ENCODE measurements at regions not wholly inside any gene's neighbourhood (a gene's known extent, or its start where the extent isn't known, plus 50 kb on each side); places are given as distances from the start of the nearest gene placed in this dataset.

GRCh38 chr4:65063601-65064000 is 606.7 kb downstream of the EPHA5 start:
- no peak for TF ChIP-seq CTCF (IDR thresholded peaks at IDR 0.05)
- no peak for TF ChIP-seq POLR2A (IDR thresholded peaks at IDR 0.05)

All from right lobe of liver (tissue), 4 donors.